K562 (cell line): ENCODE measurements at regions not wholly inside any gene's neighbourhood (a gene's known extent, or its start where the extent isn't known, plus 50 kb on each side); places are given as distances from the start of the nearest gene placed in this dataset.

Source experiments
- ATAC-seq: fragments of 200-7000 bp; cut with Tn5 transposase; 3 replicates; pipeline ENCODE4 v1.9.1; 2020; ENCODE audit warnings: moderate library complexity
- BruUV-seq: library from RNA; stranded (reverse); fragments of 400-500 nt; replicated peaks from 2 replicates; lab custom pipeline; 2021; lab: Mats Ljungman, UMichigan
- CTCF ChIA-PET: fragments of 300-600 bp; formaldehyde crosslinking; extraction: SDS; loops from one replicate; lab custom pipeline; 2021; ENCODE audit warnings: low intra/inter-chr PET ratio; lab: Yijun Ruan, JAX
- POLR2A ChIA-PET: fragments of 300-600, 350-650 bp; sonication (Branson Sonifier 250); formaldehyde crosslinking; extraction: SDS; loops from one replicate; lab custom pipeline; 2021; ENCODE audit warnings: antibody characterized with exemption, inconsistent platforms; lab: Yijun Ruan, JAX
- DNase-seq, 4 experiments: peaks; one replicate each; pipeline versions ENCODE4 v3.0.0 to v3.0.0-alpha.2; 2011 to 2018; ENCODE audit warnings: low spot score in 3 of 4, mixed read lengths in 3 of 4; ENCODE audit errors: extremely low read depth in 1 of 4
- FAIRE-seq: peaks from 2 replicates; lab custom pipeline; 2011; peaks lifted over from hg19 to GRCh38; lab: Jason Lieb, UNC
- H2AFZ ChIP-seq: 2 replicates; pipeline ENCODE4 v1.6.0; 2011; ENCODE audit warnings: low read depth, low read length, control low read depth, inconsistent platforms
- H3K27ac ChIP-seq: fragments of 200-600 bp; 3 replicates; pipeline ENCODE4 v1.8.0; 2011; ENCODE audit warnings: low read depth, mild to moderate bottlenecking, control low read depth, inconsistent platforms, low read length, moderate library complexity, mixed read lengths; ENCODE audit errors: extremely low read depth
- H3K27me3 ChIP-seq, 2 experiments: fragments of 300-600 bp in 1 of 2; 2 replicates in 1 of 2; 3 replicates in 1 of 2; pipeline versions ENCODE4 v1.6.0 to v1.8.0; 2011; ENCODE audit warnings: inconsistent platforms in 2 of 2, low read length in 2 of 2, mild to moderate bottlenecking in 1 of 2, mixed read lengths in 1 of 2, moderate library complexity in 1 of 2; ENCODE audit not compliant: control insufficient read depth in 2 of 2, insufficient read depth in 2 of 2
- H3K36me3 ChIP-seq: fragments of 300-600 bp; 3 replicates; pipeline ENCODE4 v1.8.0; 2011; ENCODE audit warnings: mild to moderate bottlenecking, low read length, inconsistent platforms; ENCODE audit not compliant: control insufficient read depth, insufficient read depth
- H3K4me1 ChIP-seq, 2 experiments: fragments of 200-600 bp in 1 of 2; replicated peaks in 1 of 2; 2 replicates in 1 of 2; 3 replicates in 1 of 2; pipeline versions ENCODE4 v1.5.1 to v1.8.0; 2011; ENCODE audit warnings: inconsistent platforms in 2 of 2, low read length in 2 of 2, mild to moderate bottlenecking in 1 of 2, mixed read lengths in 1 of 2, moderate library complexity in 1 of 2; ENCODE audit not compliant: control insufficient read depth in 2 of 2, insufficient read depth in 2 of 2
- H3K4me2 ChIP-seq: 2 replicates; pipeline ENCODE4 v1.6.1; 2011; ENCODE audit warnings: low read length, control low read depth, inconsistent platforms, mixed read lengths; ENCODE audit not compliant: insufficient read depth
- H3K4me3 ChIP-seq: fragments of 200-600 bp; sonication (generic), shearing (Covaris generic); 2 replicates; pipeline ENCODE4 v1.5.1; 2016; ENCODE audit warnings: control low read depth, inconsistent platforms
- H3K79me2 ChIP-seq: fragments of 200-600 bp; 3 replicates; pipeline ENCODE4 v1.8.0; 2011; ENCODE audit warnings: low read length, inconsistent platforms; ENCODE audit not compliant: control insufficient read depth, insufficient read depth
- H3K9ac ChIP-seq, 2 experiments: 2 replicates each; pipeline versions ENCODE4 v1.6.0 to v1.6.1; 2011; ENCODE audit warnings: low read depth in 2 of 2, low read length in 2 of 2, control low read depth in 1 of 2, inconsistent platforms in 1 of 2, mild to moderate bottlenecking in 1 of 2, mixed read lengths in 1 of 2; ENCODE audit not compliant: insufficient read depth in 1 of 2
- H3K9me1 ChIP-seq: one replicate; pipeline ENCODE4 v1.6.0; 2011; ENCODE audit warnings: inconsistent platforms, mild to moderate bottlenecking, low read length, moderate library complexity; ENCODE audit not compliant: control insufficient read depth, insufficient read depth
- H3K9me3 ChIP-seq: replicated peaks from 2 replicates; pipeline ENCODE4 v1.5.1; 2011; ENCODE audit warnings: low read depth, low read length, inconsistent platforms; ENCODE audit not compliant: control insufficient read depth, insufficient read depth
- H4K20me1 ChIP-seq: replicated peaks from 2 replicates; pipeline ENCODE4 v1.6.1; 2011; ENCODE audit warnings: low read length, inconsistent platforms, mixed read lengths; ENCODE audit not compliant: control insufficient read depth, insufficient read depth
- ETS1 ChIP-seq: conservative IDR thresholded peaks from 2 replicates; pipeline ENCODE4 v1.6.1; 2011; ENCODE audit warnings: low read depth, mild to moderate bottlenecking, low read length; ENCODE audit not compliant: control insufficient read depth
- GMEB1 ChIP-seq: fragments of 250-450 bp; sonication (Bioruptor Pico); IDR thresholded peaks from 2 replicates; pipeline ENCODE4 v1.4.0; 2020; ENCODE audit warnings: mild to moderate bottlenecking
- SMARCE1 ChIP-seq: fragments of 450-650 bp; IDR thresholded peaks from 2 replicates; pipeline ENCODE4 v1.7.1; 2016; ENCODE audit warnings: mild to moderate bottlenecking
- ZNF253 ChIP-seq: fragments of 250-450 bp; sonication (Bioruptor Pico); conservative IDR thresholded peaks from 2 replicates; pipeline ENCODE4 v1.6.1; 2021; ENCODE audit warnings: mild to moderate bottlenecking
- WGBS: fragments of 100-300 bp; shearing (Covaris generic); methylation state at CpG from one replicate; pipeline ENCODE4 v1.1.6; 2016; ENCODE audit warnings: low coverage, mixed read lengths; ENCODE audit not compliant: insufficient coverage; ENCODE audit errors: missing lambda C conversion rate; 5-methylcytosine and 5-hydroxymethylcytosine counted together
- in situ Hi-C: fragments of 300-500 bp; cut with MboI; formaldehyde crosslinking; loops from 4 replicates; pipeline ENCODE4 v1.15.0; 2018; ENCODE audit warnings: inconsistent platforms, mixed read lengths
- intact Hi-C: fragments of 100-400 bp; cut with micrococcal nuclease; formaldehyde crosslinking; loops from 2 replicates; pipeline ENCODE4 v1.14.2; 2022

DNA sequence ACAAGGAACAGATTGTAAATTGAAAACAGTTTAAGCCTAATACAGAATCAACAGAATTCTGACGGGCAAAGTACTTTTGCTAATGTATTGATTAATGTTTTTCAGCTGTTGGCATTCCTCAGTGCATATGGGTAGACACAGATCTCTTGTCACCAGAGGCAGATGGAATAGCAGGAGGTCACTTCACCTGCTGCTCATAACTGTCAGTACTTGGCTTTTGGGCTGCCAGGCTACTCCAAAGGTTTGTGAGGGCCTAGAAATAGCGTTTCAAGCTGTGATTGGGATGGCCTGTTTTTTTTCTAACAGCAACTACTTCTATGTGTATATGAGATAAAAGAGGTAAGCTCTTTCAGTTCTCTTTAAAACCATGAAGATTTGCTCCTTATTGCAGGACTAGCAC is 307.5 kb upstream of the ANXA10 start:
- Histone ChIP-seq H3K79me2 (no peaks in the 10 kb centered on the region), H3K9me3 (no peaks in the 10 kb centered on the region), H4K20me1 (no peaks in the 10 kb centered on the region), H3K9me1 (no peaks in the 10 kb centered on the region), H3K27ac (no peak overlapping the region), H3K4me3 (no peak overlapping the region), H3K4me2 (no peak overlapping the region), H2AFZ (no peak overlapping the region), H3K36me3 (no peaks in the 10 kb centered on the region), H3K4me1 (no peaks in the 10 kb centered on the region), H3K9ac (no peak overlapping the region), H3K27me3 (no peaks in the 10 kb centered on the region)
- POLR2A ChIA-PET, result no interaction called here
- no peak for TF ChIP-seq GMEB1 (CRISPR knock-in tag)
- no peak for TF ChIP-seq ZNF253
- TF ChIP-seq SMARCE1, result no peak
- TF ChIP-seq ETS1, result no peak
- intact Hi-C loops, result no loop called here
- DNase-seq, result no peak
- FAIRE-seq, result no peak
- in situ Hi-C loops, result no loop called here
- ATAC-seq, result no peak
- no TSS peak for BruUV-seq
- WGBS, result 0% methylated on average over 2 of the region's 2 CpGs
- CTCF ChIA-PET, result no interaction called here
